NAMALWA (cell line): ENCODE measurements at regions not wholly inside any gene's neighbourhood (a gene's known extent, or its start where the extent isn't known, plus 50 kb on each side); places are given as distances from the start of the nearest gene placed in this dataset.

Experiments used
- DNase-seq: peaks from one replicate; pipeline ENCODE4 v3.0.0-alpha.2; 2015; ENCODE audit warnings: low spot score

GRCh38 chr9:28341913-28342312, 768.6 kb upstream of the C9orf72 start:
- DNase-seq = no peak

GRCh38 chr9:28342815-28343338, 769.6 kb upstream of the C9orf72 start:
- no peak for DNase-seq

GRCh38 chr9:28363151-28363562, 789.9 kb upstream of the C9orf72 start:
- DNase-seq = no peak

- DNase-seq = no peak
Measured at GRCh38 chr9:28365020-28365640, 791.8 kb upstream of the C9orf72 start.

- no peak for DNase-seq
Measured at GRCh38 chr9:28365728-28366127, 792.4 kb upstream of the C9orf72 start.

GRCh38 chr9:28378231-28378630, 805.0 kb upstream of the C9orf72 start:
- DNase-seq = no peak

GRCh38 chr9:28379082-28379481, 805.8 kb upstream of the C9orf72 start:
- DNase-seq = no peak

- no peak for DNase-seq
Measured at GRCh38 chr9:28389411-28389810, 816.1 kb upstream of the C9orf72 start.

- no peak for DNase-seq
Measured at GRCh38 chr9:28394774-28395173, 821.5 kb upstream of the C9orf72 start.

- no peak for DNase-seq
Measured at GRCh38 chr9:28396058-28396457, 822.8 kb upstream of the C9orf72 start.

GRCh38 chr9:28407351-28407750, 834.1 kb upstream of the C9orf72 start:
- DNase-seq = no peak

GRCh38 chr9:28409919-28410318, 836.6 kb upstream of the C9orf72 start:
- DNase-seq = no peak

GRCh38 chr9:28410411-28410810, 837.1 kb upstream of the C9orf72 start:
- no peak for DNase-seq

- DNase-seq = no peak
Measured at GRCh38 chr9:28413471-28413870, 840.2 kb upstream of the C9orf72 start.

GRCh38 chr9:28423255-28423654, 850.0 kb upstream of the C9orf72 start:
- no peak for DNase-seq

GRCh38 chr9:28435456-28435855, 862.2 kb upstream of the C9orf72 start:
- DNase-seq = no peak

GRCh38 chr9:28439688-28440087, 866.4 kb upstream of the C9orf72 start:
- no peak for DNase-seq

GRCh38 chr9:28443461-28443860, 870.2 kb upstream of the C9orf72 start:
- DNase-seq = no peak

GRCh38 chr9:28444637-28445036, 871.4 kb upstream of the C9orf72 start:
- DNase-seq = no peak

GRCh38 chr9:28445211-28445610, 871.9 kb upstream of the C9orf72 start:
- no peak for DNase-seq

GRCh38 chr9:28453918-28454317, 880.6 kb upstream of the C9orf72 start:
- no peak for DNase-seq

GRCh38 chr9:28456861-28457260, 883.6 kb upstream of the C9orf72 start:
- DNase-seq = no peak

GRCh38 chr9:28464481-28465216, 891.4 kb upstream of the C9orf72 start:
- DNase-seq = no peak

GRCh38 chr9:28471261-28471660, 898.0 kb upstream of the C9orf72 start:
- DNase-seq = no peak
